Liver (tissue), 8 donors: ENCODE measurements at regions not wholly inside any gene's neighbourhood (a gene's known extent, or its start where the extent isn't known, plus 50 kb on each side); places are given as distances from the start of the nearest gene placed in this dataset.

Experiments
- DNase-seq: peaks from one replicate; pipeline ENCODE4 v3.0.0-alpha.2; 2017; ENCODE audit warnings: low spot score
- H3K27ac ChIP-seq, 2 donors: one replicate each; pipeline ENCODE4 v1.7.0; 2013; ENCODE audit warnings: inconsistent platforms in 2 of 2, low read length in 2 of 2, control low read depth in 1 of 2, low read depth in 1 of 2, mild to moderate bottlenecking in 1 of 2
- H3K27me3 ChIP-seq, 4 donors: one replicate each; pipeline versions ENCODE4 v1.6.1 to v1.7.0; 2013; ENCODE audit warnings: low read length in 3 of 4, inconsistent platforms in 1 of 4, mild to moderate bottlenecking in 1 of 4, moderate library complexity in 1 of 4; ENCODE audit not compliant: control insufficient read depth in 4 of 4, insufficient read depth in 4 of 4
- H3K36me3 ChIP-seq, 4 donors: one replicate each; pipeline versions ENCODE4 v1.6.1 to v1.7.0; 2013; ENCODE audit warnings: low read length in 3 of 4, mild to moderate bottlenecking in 3 of 4, low read depth in 1 of 4, moderate library complexity in 1 of 4; ENCODE audit not compliant: control insufficient read depth in 4 of 4, insufficient read depth in 3 of 4
- H3K4me1 ChIP-seq, 4 donors: one replicate each; pipeline versions ENCODE4 v1.6.1 to v1.7.0; 2013; ENCODE audit warnings: low read length in 3 of 4, mild to moderate bottlenecking in 3 of 4, moderate library complexity in 1 of 4; ENCODE audit not compliant: control insufficient read depth in 4 of 4, insufficient read depth in 4 of 4
- H3K4me3 ChIP-seq, 3 donors: one replicate each; pipeline versions ENCODE4 v1.6.1 to v1.7.0; 2013; ENCODE audit warnings: low read length in 3 of 3, control low read depth in 1 of 3, low read depth in 1 of 3, mild to moderate bottlenecking in 1 of 3
- H3K9ac ChIP-seq, 2 donors: one replicate each; pipeline ENCODE4 v1.7.0; 2013; ENCODE audit warnings: low read length in 2 of 2, mild to moderate bottlenecking in 2 of 2, moderate library complexity in 2 of 2, control low read depth in 1 of 2, low read depth in 1 of 2
- H3K9me3 ChIP-seq, 4 donors: one replicate each; pipeline versions ENCODE4 v1.6.1 to v1.7.0; 2013; ENCODE audit warnings: low read length in 3 of 4; ENCODE audit not compliant: control insufficient read depth in 4 of 4
- CTCF ChIP-seq: fragments of 150-350 bp; IDR thresholded peaks from 2 replicates; pipeline ENCODE4 v1.5.1; 2017; ENCODE audit warnings: improper control_type of control experiment, low read depth, low read length; ENCODE audit not compliant: missing input control
- EGR1 ChIP-seq, 2 donors: IDR thresholded peaks; 2 replicates each; pipeline ENCODE4 v1.6.1; 2016 to 2018; ENCODE audit warnings: antibody characterized with exemption in 2 of 2, low read depth in 2 of 2
- FOXA1 ChIP-seq: IDR thresholded peaks from 2 replicates; pipeline ENCODE4 v1.6.1; 2016; ENCODE audit warnings: antibody characterized with exemption
- FOXA2 ChIP-seq: IDR thresholded peaks from 2 replicates; pipeline ENCODE4 v1.6.1; 2016; ENCODE audit warnings: antibody characterized with exemption
- GABPA ChIP-seq, 2 donors: IDR thresholded peaks in 1 of 2; conservative IDR thresholded peaks in 1 of 2; 2 replicates each; pipeline ENCODE4 v1.6.1; 2016; ENCODE audit warnings: antibody characterized with exemption in 2 of 2, mild to moderate bottlenecking in 1 of 2, moderate library complexity in 1 of 2
- HNF4A ChIP-seq, 2 donors: conservative IDR thresholded peaks; 2 replicates each; pipeline ENCODE4 v1.6.1; 2016; ENCODE audit warnings: antibody characterized with exemption in 2 of 2, mild to moderate bottlenecking in 2 of 2
- HNF4G ChIP-seq: IDR thresholded peaks from 2 replicates; pipeline ENCODE4 v1.6.1; 2016; ENCODE audit warnings: antibody characterized with exemption
- JUND ChIP-seq, 2 donors: IDR thresholded peaks; 2 replicates each; pipeline ENCODE4 v1.6.1; 2016; ENCODE audit warnings: antibody characterized with exemption in 2 of 2
- MAX ChIP-seq: IDR thresholded peaks from 2 replicates; pipeline ENCODE4 v1.6.1; 2016; ENCODE audit warnings: antibody characterized with exemption
- NR2F2 ChIP-seq: IDR thresholded peaks from 2 replicates; pipeline ENCODE4 v1.6.1; 2016; ENCODE audit warnings: antibody characterized with exemption
- RAD21 ChIP-seq, 2 donors: IDR thresholded peaks; 2 replicates each; pipeline ENCODE4 v1.6.1; 2016; ENCODE audit warnings: antibody characterized with exemption in 2 of 2, mild to moderate bottlenecking in 2 of 2
- REST ChIP-seq: IDR thresholded peaks from 2 replicates; pipeline ENCODE4 v1.6.1; 2016; ENCODE audit warnings: antibody characterized with exemption, mild to moderate bottlenecking
- RXRA ChIP-seq, 2 donors: IDR thresholded peaks; 2 replicates each; pipeline ENCODE4 v1.6.1; 2017 to 2018; ENCODE audit warnings: antibody characterized with exemption in 2 of 2, mild to moderate bottlenecking in 1 of 2
- SP1 ChIP-seq: IDR thresholded peaks from 2 replicates; pipeline ENCODE4 v1.6.1; 2018; ENCODE audit warnings: antibody characterized with exemption, mild to moderate bottlenecking
- TAF1 ChIP-seq: conservative IDR thresholded peaks from 2 replicates; pipeline ENCODE4 v1.6.1; 2016; ENCODE audit warnings: antibody characterized with exemption, mild to moderate bottlenecking
- YY1 ChIP-seq: IDR thresholded peaks from 2 replicates; pipeline ENCODE4 v1.6.1; 2016; ENCODE audit warnings: antibody characterized with exemption, mild to moderate bottlenecking
- ZBTB33 ChIP-seq: IDR thresholded peaks from 2 replicates; pipeline ENCODE4 v1.6.1; 2016; ENCODE audit warnings: antibody characterized with exemption
- WGBS: extraction: QIAGEN DNeasy Blood & Tissue Kit; methylation state at CpG from one replicate; pipeline ENCODE4 v1.1.7; 2013; 5-methylcytosine and 5-hydroxymethylcytosine counted together
- donor health status: healthy.
- donor health status: healthy.
- donor health status: healthy.
- donor health status: healthy.
- donor health status: healthy.

- Histone ChIP-seq H3K9ac (no peak overlapping the region), H3K9me3 (no peaks in the 10 kb centered on the region), H3K4me3 (no peak overlapping the region), H3K27me3 (no peaks in the 10 kb centered on the region), H3K27ac (no peak overlapping the region), H3K36me3 (no peaks in the 10 kb centered on the region), H3K4me1 (peaks cover 0 to 8% (median 3%) of the 10 kb centered on the region in 4 donors)
- 74% methylated on average over 9 of the region's 9 CpGs for WGBS
- no peak for DNase-seq
- TF ChIP-seq RXRA (IDR thresholded peaks at IDR 0.05): no peak
- no peak for TF ChIP-seq ZBTB33
- TF ChIP-seq YY1: no peak
- TF ChIP-seq SP1: no peak
- no peak for TF ChIP-seq HNF4A (conservative IDR thresholded peaks at IDR 0.05)
- no peak for TF ChIP-seq REST
- TF ChIP-seq RAD21 (IDR thresholded peaks at IDR 0.05): no peak
- TF ChIP-seq MAX: no peak
- no peak for TF ChIP-seq HNF4G
- no peak for TF ChIP-seq EGR1 (IDR thresholded peaks at IDR 0.05; ENCODE audit: low read depth in 2 of 2)
- no peak for TF ChIP-seq NR2F2
Observed at GRCh38 chr13:44212633-44213396, 160.8 kb upstream of the SERP2 start.

- Histone ChIP-seq H3K4me3 (no peak overlapping the region), H3K4me1 (peaks cover 2 to 24% (median 18%) of the 10 kb centered on the region in 4 donors), H3K27ac (peak overlapping the region; percentile 35 to 80), H3K9me3 (no peaks in the 10 kb centered on the region), H3K36me3 (no peaks in the 10 kb centered on the region), H3K27me3 (no peaks in the 10 kb centered on the region), H3K9ac (no peak overlapping the region)
- WGBS: 31% methylated on average over 10 of the region's 10 CpGs
- no peak for DNase-seq
- TF ChIP-seq RAD21 (IDR thresholded peaks at IDR 0.05) (peak; percentile 53 to 73), CTCF (no peak), JUND (IDR thresholded peaks at IDR 0.05) (peak in 1 of 2 donors; percentile 59), MAX (no peak), RXRA (IDR thresholded peaks at IDR 0.05) (peak; percentile 67 to 81), YY1 (peak; percentile 62), SP1 (peak; percentile 84), FOXA1 (peak; percentile 96), ZBTB33 (no peak), TAF1 (no peak), GABPA (IDR thresholded peaks at IDR 0.05 in 1 of 2, conservative IDR thresholded peaks at IDR 0.05 in 1 of 2) (no peak), FOXA2 (peak; percentile 98)
Observed at GRCh38 chr13:44218501-44219240, 155.0 kb upstream of the SERP2 start.
